DMS 273 (cell line): ENCODE measurements at regions not wholly inside any gene's neighbourhood (a gene's known extent, or its start where the extent isn't known, plus 50 kb on each side); places are given as distances from the start of the nearest gene placed in this dataset.
"Not testable (repeated sequence)": the region's sequence is repeated elsewhere in the genome, so short reads cannot be mapped to it uniquely, and the experiment has no call there.

Experiments used
- DNase-seq: peaks from one replicate; lab custom pipeline; 2025; ENCODE audit not compliant: unreplicated experiment; lab: John Stamatoyannopoulos, UW

DNA sequence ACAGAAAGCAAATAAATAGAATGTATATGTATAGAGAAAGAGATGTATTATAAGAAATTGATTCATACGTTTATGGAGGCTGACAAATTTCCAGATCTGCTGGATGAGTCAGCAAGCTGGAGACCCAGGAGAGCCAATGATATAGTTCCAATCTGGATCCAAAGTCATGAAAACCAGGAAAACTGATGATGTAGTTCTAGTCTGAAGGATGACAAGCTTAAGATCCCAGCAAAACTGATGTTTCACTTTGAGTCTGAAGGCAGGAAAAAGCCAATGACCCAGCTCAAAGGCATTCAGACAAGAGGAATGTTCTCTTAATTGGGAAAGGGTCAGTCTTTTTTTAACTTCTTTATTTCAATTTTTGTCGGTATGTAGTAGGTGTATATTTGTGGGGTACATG lies 102.6 kb downstream of the LHFPL1 start:
- DNase-seq, result no peak

DNA sequence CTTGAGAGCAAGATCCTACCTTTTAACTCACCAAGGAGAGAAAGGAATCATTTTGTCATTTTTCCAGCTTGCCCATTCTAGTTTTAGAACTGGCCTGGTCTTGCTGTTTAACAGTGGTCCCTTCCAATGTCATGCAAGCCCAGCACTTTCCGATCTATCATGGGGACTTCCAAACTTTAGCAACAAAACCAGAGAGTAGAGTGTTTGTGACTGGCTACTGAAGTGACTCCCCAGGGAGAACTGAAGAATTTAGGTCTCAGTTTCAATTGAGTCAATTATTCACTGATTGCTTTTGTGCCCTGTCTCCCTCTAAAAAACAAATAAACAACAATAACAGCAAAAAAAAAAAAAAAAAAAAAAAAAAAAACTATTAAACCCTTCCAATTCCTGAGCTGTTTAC lies 108.3 kb downstream of the LHFPL1 start:
- DNase-seq, result no peak

DNA sequence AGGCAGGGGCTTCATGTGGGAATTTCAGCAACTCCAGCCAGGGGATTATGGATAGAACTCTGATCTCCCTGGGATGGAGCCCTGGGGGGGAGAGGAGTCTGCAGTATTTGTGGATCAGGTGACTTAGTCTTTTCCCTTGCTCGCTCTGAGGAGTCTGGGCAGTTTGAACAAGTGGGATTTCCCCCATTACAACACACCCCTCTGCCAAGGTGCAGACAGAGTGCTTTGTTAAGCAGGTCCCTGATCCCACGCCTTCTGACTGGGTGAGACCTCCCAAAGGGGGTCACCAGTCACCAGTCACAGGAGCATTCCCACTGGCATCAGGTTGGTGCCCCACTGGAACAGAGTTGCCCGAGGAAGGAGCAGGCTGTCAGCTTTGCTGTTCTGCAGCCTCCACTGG lies 123.9 kb downstream of the LHFPL1 start:
- no peak for DNase-seq

DNA sequence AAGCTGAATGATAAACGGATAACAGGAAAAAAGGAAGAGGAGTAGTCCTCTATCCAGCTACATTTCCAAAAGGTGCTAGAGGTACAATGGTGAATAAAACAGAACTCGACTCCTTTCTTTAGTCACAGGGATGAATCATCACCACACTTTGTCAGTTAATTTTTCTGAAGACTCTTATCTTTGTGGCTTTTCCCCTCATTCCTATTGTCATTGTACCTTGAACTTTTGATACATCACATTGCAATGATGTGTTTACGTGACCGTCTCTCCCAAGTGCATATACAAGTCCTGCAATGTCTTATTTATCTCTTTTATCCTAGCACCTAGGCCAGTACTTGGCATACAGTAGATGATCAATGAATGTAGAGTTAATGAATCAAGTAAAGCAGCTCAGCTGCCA lies 134.7 kb downstream of the LHFPL1 start:
- DNase-seq, result no peak

DNA sequence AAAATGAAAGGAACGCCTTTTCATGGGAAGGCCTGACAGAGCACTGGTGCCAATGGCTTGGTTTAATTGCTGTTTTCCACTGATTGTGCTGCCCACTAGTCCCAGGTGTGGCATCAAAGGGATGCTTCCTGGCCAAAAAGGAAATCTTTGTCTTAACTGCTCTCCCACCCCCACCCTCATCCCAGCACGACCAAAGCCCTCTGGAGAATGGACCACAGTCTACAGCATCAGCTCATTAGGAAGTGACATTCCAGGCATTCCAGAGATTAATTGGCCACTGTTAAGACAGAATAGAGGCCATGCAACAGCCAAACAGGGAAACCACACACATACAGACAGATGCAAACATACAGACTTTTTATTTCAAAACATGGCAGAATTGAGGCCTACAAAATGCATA lies 143.2 kb downstream of the LHFPL1 start:
- DNase-seq, result no peak

DNA sequence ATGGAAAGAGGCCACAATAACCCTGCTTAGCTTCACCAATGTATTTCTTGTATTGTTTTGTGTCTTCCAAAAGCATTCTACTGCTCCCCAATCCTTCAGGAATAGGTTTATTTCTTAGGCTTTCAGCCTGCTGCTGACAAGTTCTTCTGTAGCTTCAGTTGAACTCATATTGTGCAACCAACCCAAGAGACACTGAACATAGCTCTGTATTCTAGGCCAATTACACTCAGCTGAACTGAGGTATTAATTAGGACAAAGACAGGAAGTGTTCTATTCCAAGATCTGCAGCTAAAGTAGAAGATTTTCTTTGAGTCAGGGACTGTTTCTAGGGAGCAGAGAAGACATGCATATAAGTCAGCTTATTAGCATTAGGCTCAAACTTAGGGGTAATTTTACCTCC lies 151.8 kb downstream of the LHFPL1 start:
- DNase-seq, result no peak

DNA sequence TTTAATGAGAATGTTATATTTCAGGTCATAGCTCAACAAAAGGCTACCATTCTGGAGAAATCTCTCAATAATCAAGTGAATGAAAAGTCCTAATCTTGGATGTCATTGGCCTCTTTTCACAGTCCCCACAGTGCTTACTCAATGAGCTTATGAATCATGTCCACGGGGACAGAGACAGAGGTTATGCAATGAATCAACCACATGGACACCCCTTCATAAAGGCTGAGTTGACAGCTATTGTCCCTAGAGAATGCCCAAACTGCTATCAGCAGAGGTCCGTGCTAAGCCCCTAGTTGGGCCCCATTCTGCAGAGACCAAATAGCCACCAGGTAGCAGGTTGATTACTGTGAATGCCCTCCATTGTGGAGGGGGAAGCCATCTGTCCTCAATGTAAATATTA lies 158.1 kb downstream of the LHFPL1 start:
- no peak for DNase-seq

DNA sequence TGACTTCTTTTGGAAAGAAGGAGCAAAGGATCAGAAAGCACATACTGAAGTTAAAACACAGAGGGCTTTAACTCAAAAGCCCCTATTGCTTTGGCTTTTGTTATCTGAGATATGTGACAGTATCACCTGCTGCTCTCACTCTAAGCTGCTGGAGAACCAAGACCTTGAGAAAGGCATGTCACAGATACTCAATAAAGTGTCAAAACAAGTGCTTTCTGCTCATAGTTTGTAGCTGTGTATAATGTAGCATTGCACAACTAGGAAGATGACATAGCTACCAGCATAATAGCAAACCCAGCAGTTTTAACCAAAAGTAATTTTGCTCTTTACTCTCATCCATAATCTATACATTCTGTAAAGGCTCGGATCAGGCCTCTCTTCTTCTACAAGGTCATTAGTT lies 159.6 kb downstream of the LHFPL1 start:
- DNase-seq, result no peak

DNA sequence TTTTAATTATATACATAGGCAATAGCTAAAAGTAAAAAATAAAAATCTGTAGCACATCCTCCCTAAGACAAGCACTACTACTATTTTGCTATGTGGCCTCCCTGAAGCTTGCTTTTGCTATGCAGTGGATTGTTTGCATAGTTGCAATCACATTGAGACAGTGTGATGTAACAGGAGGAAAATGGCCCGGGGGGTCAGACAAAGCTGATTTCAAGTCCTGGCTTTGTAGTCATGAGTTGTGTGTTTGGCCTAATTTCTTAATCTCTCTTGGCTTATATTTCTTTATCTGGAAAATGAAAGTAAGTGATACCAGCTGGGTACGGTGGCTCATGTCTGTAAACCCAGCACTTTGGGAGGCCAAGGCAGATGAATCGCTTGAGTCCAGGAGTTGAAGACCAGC lies 166.6 kb downstream of the LHFPL1 start:
- no peak for DNase-seq

DNA sequence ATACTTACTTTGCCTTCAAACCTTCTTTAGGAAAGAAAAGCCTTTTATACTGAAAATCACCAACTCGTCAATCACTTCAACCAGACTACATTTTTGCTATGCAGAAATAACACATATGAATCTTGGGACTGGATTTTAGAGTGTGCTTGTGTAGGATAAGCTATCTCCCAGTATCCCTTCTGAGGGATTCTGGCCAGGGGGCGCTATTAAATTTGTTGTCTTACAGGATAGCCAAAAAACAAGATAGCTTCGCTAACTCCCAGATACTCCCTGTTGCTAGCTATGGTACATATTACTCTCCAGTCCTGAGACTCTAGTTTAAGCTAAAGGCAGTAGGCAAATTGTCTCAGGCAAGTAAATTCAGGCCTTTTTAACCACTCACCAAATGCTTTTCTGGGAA lies 167.2 kb downstream of the LHFPL1 start:
- peak; percentile 14 for DNase-seq

DNA sequence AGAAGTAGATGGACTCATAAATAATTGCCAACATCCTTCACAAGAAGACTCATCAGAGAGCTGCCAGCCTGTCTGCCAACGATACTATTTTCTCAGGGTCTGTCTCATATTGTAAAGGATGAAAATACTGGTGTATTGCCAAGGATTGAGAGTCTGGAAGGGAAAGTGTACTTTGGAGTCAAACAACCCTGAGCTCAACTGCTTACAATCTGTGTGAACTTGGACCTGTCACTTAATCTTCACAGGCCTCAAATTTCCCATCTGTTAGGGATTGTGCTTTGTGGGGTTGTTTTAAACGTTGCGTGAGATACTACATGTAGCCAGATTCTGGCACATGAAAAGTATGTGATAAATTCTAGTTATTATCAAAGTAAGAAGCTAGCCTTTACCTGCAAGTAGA lies 169.1 kb downstream of the LHFPL1 start:
- DNase-seq, result no peak

DNA sequence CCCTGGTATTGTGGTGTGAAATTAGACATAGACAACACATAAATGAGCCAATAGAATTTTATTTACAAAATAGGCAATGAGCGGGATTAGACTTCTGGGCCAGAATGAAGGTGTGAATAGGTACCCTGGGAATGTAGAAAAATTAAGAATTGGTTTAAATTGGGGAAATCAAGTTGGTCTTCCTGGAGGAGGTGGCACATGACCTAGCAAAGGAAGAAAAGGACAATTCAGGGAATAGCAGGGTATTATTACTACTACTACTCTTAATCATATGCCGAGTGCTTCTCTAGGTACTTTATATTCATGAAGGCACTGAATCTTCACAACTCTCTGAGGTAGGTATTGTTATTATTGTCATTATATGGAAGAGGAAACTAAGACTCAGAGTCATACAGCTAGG lies 202.1 kb downstream of the LHFPL1 start:
- DNase-seq, result no peak

DNA sequence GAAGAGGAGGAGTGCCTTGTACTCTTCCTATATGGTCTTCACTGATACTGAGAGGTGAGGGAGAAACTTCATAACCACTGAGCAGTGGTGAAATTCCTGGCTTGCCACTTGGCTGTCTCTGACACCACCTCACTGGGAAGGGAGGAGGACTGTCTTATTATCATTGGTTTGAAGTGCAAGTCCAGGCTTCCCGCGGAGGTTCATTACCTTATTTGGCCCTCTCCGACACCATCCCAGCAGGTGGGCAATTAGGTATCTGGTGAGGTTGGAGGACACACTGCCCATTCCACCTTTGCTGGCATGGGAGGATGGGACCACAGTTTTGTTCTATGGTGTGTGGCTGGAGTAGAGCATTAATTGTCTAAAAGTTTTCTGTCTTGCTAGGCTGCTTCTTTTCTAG lies 206.1 kb downstream of the LHFPL1 start:
- no peak for DNase-seq

DNA sequence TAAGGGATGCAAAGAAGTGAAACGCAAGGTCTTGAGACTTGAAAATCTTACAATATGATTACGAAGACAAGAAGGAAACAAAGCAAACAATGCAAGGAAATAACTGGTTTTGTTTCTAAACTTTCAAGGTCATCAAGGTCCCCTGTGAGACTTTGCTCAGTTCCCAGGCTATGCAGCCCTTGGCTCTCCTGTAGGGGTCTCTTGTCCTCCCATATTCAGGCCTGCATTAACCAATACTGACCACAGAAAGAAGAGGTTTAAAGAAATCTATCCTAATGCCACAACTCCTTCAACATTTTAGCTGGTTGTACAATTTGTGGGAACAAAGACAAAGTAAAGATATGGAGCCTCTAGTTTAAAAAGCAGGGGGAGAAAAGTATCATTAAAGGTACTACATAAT lies 209.2 kb downstream of the LHFPL1 start:
- no peak for DNase-seq

DNA sequence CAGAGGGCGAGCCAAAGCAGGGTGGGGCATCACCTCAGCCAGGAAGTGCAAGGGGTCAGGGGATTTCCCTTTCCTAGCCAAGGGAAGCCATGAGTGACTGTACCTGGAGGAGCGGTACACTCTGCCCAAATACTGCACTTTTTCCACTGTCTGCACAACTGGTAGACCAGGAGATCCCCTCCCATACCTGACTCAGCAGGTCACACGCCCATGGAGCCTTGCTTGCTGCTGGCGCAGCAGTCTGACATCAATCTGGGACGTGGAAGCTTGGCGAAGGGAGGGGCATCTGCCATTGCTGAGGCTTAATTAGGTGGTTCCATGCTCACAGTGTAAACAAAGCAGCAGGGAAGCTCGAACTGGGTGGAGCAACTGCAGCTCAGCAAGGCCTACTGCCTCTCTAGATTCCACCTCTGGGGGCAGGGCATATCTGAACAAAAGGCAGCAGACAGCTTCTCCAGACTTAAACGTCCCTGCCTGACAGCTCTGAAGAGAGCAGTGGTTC lies 217.7 kb downstream of the LHFPL1 start:
- DNase-seq, result not testable (repeated sequence)

DNA sequence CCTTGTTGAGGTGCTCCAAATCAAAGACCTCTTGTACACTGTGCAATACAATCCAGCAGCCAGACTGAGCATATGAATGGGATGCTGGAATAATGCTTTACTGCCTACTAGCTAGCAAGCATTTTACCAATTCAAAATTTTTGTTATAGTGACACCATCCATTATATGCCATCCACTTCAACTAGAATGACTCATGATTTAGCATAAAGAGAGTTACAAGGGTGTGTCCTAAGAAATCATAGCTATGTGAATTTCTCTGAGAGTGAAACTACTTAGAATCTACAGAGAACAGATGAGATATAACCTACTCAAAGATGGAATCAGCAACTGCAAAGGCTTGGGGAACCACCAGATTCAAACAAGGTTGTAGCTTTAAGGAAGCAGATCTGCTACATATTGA lies 221.9 kb downstream of the LHFPL1 start:
- DNase-seq, result no peak

DNA sequence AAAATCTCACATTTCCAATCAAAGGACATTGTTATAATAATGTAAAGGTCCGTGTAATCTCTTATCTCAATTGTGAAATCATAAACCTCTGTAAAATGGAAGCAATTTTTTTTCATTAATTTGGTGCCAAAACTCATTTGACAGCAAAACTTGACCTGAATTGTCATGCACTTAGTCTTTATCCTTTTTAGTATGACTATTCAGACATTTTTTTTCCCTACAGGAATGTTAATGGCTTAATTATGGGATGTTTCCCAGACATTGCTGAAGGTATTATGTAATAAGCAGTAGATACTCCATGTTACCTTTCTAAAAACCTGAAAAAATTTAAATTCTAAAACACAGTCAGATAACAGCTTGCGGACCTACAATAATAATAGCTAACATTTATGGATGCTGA lies 228.9 kb downstream of the LHFPL1 start:
- DNase-seq, result no peak

DNA sequence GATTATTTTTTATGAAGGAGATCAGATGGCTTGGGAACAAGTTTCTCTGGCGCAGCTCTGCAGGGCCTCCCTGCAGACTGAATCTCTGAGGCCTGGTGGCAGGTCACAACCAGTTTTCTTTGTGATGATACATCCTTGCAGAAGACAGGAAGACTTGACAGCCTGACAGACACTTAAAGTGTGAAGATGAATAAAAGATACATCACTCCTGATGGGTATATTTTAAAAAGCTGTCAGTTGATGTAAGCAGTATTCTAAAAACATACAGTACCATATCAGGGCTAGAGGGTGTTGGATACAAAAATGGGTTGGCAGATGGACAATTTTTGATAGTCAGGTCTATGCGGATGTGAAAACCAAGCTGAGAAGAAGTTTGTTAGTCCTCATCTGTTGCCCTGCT lies 239.5 kb downstream of the LHFPL1 start:
- no peak for DNase-seq

DNA sequence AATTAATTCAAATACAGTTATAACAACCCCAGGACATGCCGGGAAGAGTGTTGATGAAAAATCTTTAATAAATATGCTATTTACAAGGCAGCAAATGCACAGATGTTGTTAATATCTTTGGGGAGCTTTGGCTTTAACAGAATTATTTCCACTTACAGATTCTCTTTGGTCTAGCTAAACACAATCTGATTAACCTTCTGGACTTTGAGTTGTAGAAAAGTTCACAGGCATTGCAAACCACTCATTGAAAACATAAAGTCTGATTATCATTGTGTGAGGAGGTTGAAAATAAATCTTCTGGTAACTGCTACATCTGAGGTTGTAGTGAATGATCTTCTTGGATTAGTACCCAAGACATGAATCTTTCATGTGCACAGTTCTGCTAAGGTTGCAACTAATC lies 255.6 kb downstream of the LHFPL1 start:
- DNase-seq, result no peak

DNA sequence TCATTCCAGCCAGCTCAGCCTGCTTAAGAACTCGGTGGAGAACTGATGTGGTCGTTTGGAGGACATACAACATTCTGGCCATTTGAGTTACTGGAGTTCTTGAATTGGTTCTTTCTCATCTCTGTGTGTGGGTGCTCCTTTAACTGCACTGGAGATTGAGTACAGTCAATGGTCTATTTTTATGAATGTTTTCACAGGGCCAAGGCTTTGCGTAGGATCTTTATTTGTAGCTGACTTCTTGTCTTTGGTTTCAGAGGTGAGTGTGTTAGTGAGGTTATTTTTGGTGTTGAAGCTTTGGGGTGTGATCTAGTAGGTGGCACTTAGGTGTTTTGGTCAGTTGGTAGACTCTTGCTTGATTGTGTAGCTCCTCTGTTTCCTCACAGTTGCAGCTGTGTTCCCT lies 288.4 kb downstream of the LHFPL1 start:
- DNase-seq, result no peak

DNA sequence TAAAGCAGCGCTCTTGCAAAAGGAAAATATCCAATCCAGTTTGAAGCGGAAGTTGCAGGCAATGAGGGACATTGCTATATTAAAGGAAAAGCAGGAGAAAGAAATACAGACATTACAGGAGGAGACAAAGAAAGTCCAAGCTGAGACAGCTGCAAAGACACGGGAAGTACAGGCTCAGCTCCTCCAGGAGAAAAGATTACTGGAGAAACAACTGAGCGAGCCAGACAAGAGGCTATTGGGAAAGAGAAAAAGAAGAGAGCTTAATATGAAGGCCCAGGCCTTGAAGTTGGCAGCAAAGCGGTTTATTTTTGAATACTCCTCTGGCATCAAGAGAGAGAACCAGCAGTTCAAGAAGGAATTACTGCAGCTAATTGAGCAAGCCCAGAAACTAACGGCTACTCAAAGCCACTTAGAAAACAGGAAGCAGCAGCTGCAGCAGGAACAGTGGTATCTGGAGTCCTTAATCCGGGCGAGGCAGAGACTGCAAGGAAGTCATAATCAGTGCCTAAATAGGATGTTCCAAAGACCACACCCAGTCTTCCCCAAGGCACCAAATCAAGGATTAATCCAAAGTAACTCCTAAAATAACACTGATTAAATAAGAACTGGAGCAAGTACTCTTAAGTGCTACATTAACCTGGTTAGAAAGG lies 298.0 kb downstream of the LHFPL1 start:
- DNase-seq, result not testable (repeated sequence)

DNA sequence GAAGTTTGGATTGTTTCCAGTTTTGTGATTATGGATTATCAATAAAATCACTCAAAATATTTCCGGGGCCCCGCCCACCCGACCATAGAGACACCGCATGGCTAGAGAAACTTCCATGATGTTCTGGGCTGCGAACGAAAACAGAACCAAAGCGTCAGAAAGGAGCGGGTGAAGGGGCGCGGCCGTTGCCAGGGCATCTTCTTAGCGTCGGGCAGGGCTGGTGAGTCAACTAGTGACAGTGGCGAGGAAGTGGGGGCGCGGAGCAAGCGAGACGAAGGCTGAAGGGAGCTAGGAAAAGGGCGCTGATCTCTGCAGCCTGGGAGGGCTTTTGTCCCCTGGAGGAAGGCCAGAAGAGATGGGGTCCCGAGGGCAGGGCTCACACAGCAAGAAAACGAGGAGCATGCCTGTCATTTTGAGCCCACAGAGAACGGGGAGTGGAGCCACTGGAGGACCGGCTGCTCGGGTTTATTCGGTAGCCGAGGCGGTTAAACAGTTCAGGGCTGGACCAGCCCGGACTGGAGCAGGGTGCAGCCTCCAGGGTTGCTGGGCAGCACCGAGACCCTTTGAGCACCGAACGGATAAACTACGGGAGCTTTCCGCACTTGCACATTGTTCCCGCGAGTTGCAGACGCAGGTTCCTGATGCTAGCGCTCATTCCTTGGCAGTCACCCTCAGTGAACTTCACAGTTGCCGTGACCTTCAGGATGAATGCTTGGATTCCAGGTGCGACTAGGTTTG lies 298.1 kb upstream of the TRPC5 start:
- DNase-seq, result no peak

DNA sequence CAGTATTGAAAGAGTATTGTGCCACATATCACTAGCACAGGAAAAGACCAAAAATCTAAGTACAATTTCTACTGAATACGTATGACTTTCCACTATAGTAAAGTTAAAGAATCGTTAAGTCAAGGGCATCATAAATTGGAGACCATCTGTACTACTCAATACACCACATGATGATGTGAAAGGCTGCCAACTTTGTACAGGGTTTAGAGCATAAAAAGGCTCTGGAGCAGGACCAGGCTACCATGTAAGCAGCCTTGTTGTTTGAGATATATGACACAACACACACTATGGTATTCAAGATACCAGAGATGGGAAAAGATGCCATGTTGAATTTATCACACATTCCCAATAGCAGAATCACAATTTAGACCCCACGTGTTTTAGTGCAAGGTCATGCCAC lies 294.9 kb upstream of the TRPC5 start:
- DNase-seq, result no peak
